ENCODE measurements at regions not wholly inside any gene's neighbourhood (a gene's known extent, or its start where the extent isn't known, plus 50 kb on each side); places are given as distances from the start of the nearest gene placed in this dataset.
"Not testable (repeated sequence)": the region's sequence is repeated elsewhere in the genome, so short reads cannot be mapped to it uniquely, and the experiment has no call there.

GRCh38 chr9:88258024-88258423 lies 119.7 kb upstream of the SPATA31C2 start:
- Histone ChIP-seq H3K9me3 (ENCODE audit: low read length) (no peaks in the 10 kb centered on the region), H4K20me1 (ENCODE audit: low read length) (no peaks in the 10 kb centered on the region), H3K36me3 (ENCODE audit: low read depth, low read length) (no peaks in the 10 kb centered on the region), H2AFZ (ENCODE audit: low read length) (peak overlapping the region; percentile 50), H3K9ac (ENCODE audit: low read length) (no peak overlapping the region), H3K4me3 (ENCODE audit: low read length) (no peak overlapping the region), H3K9me2 (replicated peaks; ENCODE audit: low read length) (no peaks in the 10 kb centered on the region), H3K79me2 (ENCODE audit: low read length) (no peaks in the 10 kb centered on the region), H3K27me3 (ENCODE audit: low read length) (no peaks in the 10 kb centered on the region), H3K4me2 (ENCODE audit: low read length) (peak overlapping the region; percentile 57), H3F3A (ENCODE audit: low read length, unreplicated experiment) (no peaks in the 10 kb centered on the region), H3K27ac (ENCODE audit: low read length) (no peak overlapping the region), H3K4me1 (ENCODE audit: insufficient read depth, low read length) (peaks cover 8% of the 10 kb centered on the region)
- DNase-seq = peak; percentile 5
- ATAC-seq = peak; percentile 43
- intact Hi-C loops (cut with micrococcal nuclease) = no loop called here
- ChIA-PET CTCF (no interaction called here), POLR2A (ENCODE audit: unreplicated experiment) (interaction anchor here (0.7 kb wide), 1 partner anchor 445 kb away, joined by 5 read pairs; no protein-coding TSS in a partner anchor)
- no TSS peak for BruUV-seq (replicated peaks)
- no peak for TF ChIP-seq EZH2phosphoT487 (IDR thresholded peaks at IDR 0.05; ENCODE audit: borderline replicate concordance, low read length)
- TF ChIP-seq EZH2 (IDR thresholded peaks at IDR 0.05; ENCODE audit: low read length, unreplicated experiment) = no peak
- no peak for TF ChIP-seq CTCF (conservative IDR thresholded peaks at IDR 0.05; ENCODE audit: low read depth, low read length)

GRCh38 chr9:88256216-88256615 lies 117.9 kb upstream of the SPATA31C2 start:
- DNase-seq (no peak), ATAC-seq (no peak)
- Histone ChIP-seq H3K9ac (ENCODE audit: low read length) (no peak overlapping the region), H4K20me1 (ENCODE audit: low read length) (no peaks in the 10 kb centered on the region), H3F3A (ENCODE audit: low read length, unreplicated experiment) (no peaks in the 10 kb centered on the region), H3K79me2 (ENCODE audit: low read length) (no peaks in the 10 kb centered on the region), H3K36me3 (ENCODE audit: low read depth, low read length) (no peaks in the 10 kb centered on the region), H3K4me2 (ENCODE audit: low read length) (no peak overlapping the region), H3K9me2 (replicated peaks; ENCODE audit: low read length) (no peaks in the 10 kb centered on the region), H3K27ac (ENCODE audit: low read length) (no peak overlapping the region), H2AFZ (ENCODE audit: low read length) (no peak overlapping the region), H3K9me3 (ENCODE audit: low read length) (no peaks in the 10 kb centered on the region), H3K4me3 (ENCODE audit: low read length) (no peak overlapping the region), H3K4me1 (ENCODE audit: insufficient read depth, low read length) (peaks cover 8% of the 10 kb centered on the region), H3K27me3 (ENCODE audit: low read length) (no peaks in the 10 kb centered on the region)
- BruUV-seq (replicated peaks) = no TSS peak
- intact Hi-C loops (cut with micrococcal nuclease) = no loop called here
- POLR2A ChIA-PET (ENCODE audit: unreplicated experiment) = no interaction called here
- CTCF ChIA-PET = no interaction called here
- TF ChIP-seq EZH2phosphoT487 (IDR thresholded peaks at IDR 0.05; ENCODE audit: borderline replicate concordance, low read length) = no peak
- no peak for TF ChIP-seq EZH2 (IDR thresholded peaks at IDR 0.05; ENCODE audit: low read length, unreplicated experiment)
- TF ChIP-seq CTCF (conservative IDR thresholded peaks at IDR 0.05; ENCODE audit: low read depth, low read length) = no peak

- H3K36me3 ChIP-seq (ENCODE audit: low read depth, low read length); H2AFZ ChIP-seq (ENCODE audit: low read length); ATAC-seq; H3K9me3 ChIP-seq (ENCODE audit: low read length); POLR2A ChIA-PET (ENCODE audit: unreplicated experiment); H3K27me3 ChIP-seq (ENCODE audit: low read length); H3K4me2 ChIP-seq (ENCODE audit: low read length); H3K27ac ChIP-seq (ENCODE audit: low read length); H3K9ac ChIP-seq (ENCODE audit: low read length); CTCF ChIA-PET; H3K9me2 ChIP-seq (replicated peaks; ENCODE audit: low read length); H4K20me1 ChIP-seq (ENCODE audit: low read length); H3K4me1 ChIP-seq (ENCODE audit: insufficient read depth, low read length); H3F3A ChIP-seq (ENCODE audit: low read length, unreplicated experiment); BruUV-seq (replicated peaks); H3K4me3 ChIP-seq (ENCODE audit: low read length); intact Hi-C loops (cut with micrococcal nuclease); DNase-seq; H3K79me2 ChIP-seq (ENCODE audit: low read length): not testable (repeated sequence)
Measured at GRCh38 chr9:88255806-88256205, 117.5 kb upstream of the SPATA31C2 start.
